ENCODE measurements at regions not wholly inside any gene's neighbourhood (a gene's known extent, or its start where the extent isn't known, plus 50 kb on each side); places are given as distances from the start of the nearest gene placed in this dataset.
"Not testable (repeated sequence)": the region's sequence is repeated elsewhere in the genome, so short reads cannot be mapped to it uniquely, and the experiment has no call there.

DNA sequence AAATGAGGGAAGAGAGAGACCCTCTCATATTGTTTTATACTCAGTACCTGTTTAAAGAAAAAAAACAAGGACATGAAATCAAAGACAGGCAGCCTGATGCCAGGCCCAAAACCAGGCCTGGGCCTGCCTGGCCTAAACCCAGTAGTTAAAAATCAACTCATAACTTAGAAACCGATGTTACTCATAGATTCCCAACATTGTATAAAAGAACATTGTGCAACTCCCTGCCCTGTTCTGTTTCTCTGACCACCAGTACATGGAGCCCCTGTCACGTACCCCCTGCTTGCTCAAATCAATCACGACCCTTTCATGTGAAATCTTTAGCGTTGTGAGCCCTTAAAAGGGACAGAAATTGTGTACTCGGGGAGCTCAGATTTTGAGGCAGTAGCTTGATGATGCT is 291.4 kb upstream of the SGCG start:
- TF ChIP-seq, protein P1, sequence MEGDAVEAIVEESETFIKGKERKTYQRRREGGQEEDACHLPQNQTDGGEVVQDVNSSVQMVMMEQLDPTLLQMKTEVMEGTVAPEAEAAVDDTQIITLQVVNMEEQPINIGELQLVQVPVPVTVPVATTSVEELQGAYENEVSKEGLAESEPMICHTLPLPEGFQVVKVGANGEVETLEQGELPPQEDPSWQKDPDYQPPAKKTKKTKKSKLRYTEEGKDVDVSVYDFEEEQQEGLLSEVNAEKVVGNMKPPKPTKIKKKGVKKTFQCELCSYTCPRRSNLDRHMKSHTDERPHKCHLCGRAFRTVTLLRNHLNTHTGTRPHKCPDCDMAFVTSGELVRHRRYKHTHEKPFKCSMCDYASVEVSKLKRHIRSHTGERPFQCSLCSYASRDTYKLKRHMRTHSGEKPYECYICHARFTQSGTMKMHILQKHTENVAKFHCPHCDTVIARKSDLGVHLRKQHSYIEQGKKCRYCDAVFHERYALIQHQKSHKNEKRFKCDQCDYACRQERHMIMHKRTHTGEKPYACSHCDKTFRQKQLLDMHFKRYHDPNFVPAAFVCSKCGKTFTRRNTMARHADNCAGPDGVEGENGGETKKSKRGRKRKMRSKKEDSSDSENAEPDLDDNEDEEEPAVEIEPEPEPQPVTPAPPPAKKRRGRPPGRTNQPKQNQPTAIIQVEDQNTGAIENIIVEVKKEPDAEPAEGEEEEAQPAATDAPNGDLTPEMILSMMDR (IDR thresholded peaks at IDR 0.05), result not testable (repeated sequence)
- TF ChIP-seq POLR2AphosphoS5 (IDR thresholded peaks at IDR 0.05), result not testable (repeated sequence)
